DOHH2 (cell line): ENCODE measurements at regions not wholly inside any gene's neighbourhood (a gene's known extent, or its start where the extent isn't known, plus 50 kb on each side); places are given as distances from the start of the nearest gene placed in this dataset.

Experiments used
- H3F3A ChIP-seq: fragments of 200-600 bp; sonication (generic), shearing (Covaris generic); 2 replicates; pipeline ENCODE4 v1.6.0; 2016; ENCODE audit warnings: antibody characterized with exemption, mild to moderate bottlenecking; ENCODE audit not compliant: control insufficient read depth, insufficient read depth
- H3K27ac ChIP-seq: fragments of 200-600 bp; sonication (generic); 2 replicates; pipeline ENCODE4 v1.5.1; 2014; ENCODE audit warnings: low read depth, mild to moderate bottlenecking, low read length, moderate library complexity
- H3K27me3 ChIP-seq: fragments of 200-600 bp; sonication (generic); 2 replicates; pipeline ENCODE4 v1.6.1; 2014; ENCODE audit warnings: mild to moderate bottlenecking, low read length, mixed read lengths; ENCODE audit not compliant: control insufficient read depth
- H3K36me3 ChIP-seq: fragments of 200-600 bp; sonication (generic); 2 replicates; pipeline ENCODE4 v1.6.1; 2014; ENCODE audit warnings: mild to moderate bottlenecking, low read length, moderate library complexity, mixed read lengths; ENCODE audit not compliant: control insufficient read depth
- H3K4me1 ChIP-seq: fragments of 200-600 bp; sonication (generic); 2 replicates; pipeline ENCODE4 v1.6.1; 2014; ENCODE audit warnings: mild to moderate bottlenecking, low read length, mixed read lengths; ENCODE audit not compliant: control insufficient read depth
- H3K4me2 ChIP-seq: fragments of 200-600 bp; sonication (generic); 2 replicates; pipeline ENCODE4 v1.6.0; 2014; ENCODE audit warnings: mild to moderate bottlenecking, low read length, moderate library complexity
- H3K4me3 ChIP-seq: fragments of 200-600 bp; sonication (generic); 2 replicates; pipeline ENCODE4 v1.5.1; 2014; ENCODE audit warnings: mild to moderate bottlenecking, low read length, mixed read lengths
- H3K79me2 ChIP-seq: fragments of 200-600 bp; sonication (generic); 2 replicates; pipeline ENCODE4 v1.6.1; 2014; ENCODE audit warnings: mild to moderate bottlenecking, low read length, mixed read lengths; ENCODE audit not compliant: control insufficient read depth
- H3K9me2 ChIP-seq: fragments of 200-600 bp; sonication (generic); replicated peaks from 2 replicates; pipeline ENCODE4 v1.6.1; 2014; ENCODE audit warnings: mild to moderate bottlenecking, low read length, mixed read lengths; ENCODE audit not compliant: control insufficient read depth
- H3K9me3 ChIP-seq: fragments of 200-600 bp; sonication (generic); 2 replicates; pipeline ENCODE4 v1.6.1; 2014; ENCODE audit warnings: antibody characterized with exemption, low read length, mixed read lengths; ENCODE audit not compliant: control insufficient read depth, insufficient read depth
- H4K20me1 ChIP-seq: fragments of 200-600 bp; sonication (generic); 2 replicates; pipeline ENCODE4 v1.6.0; 2014; ENCODE audit warnings: low read depth, mild to moderate bottlenecking, antibody characterized with exemption, low read length, moderate library complexity; ENCODE audit not compliant: control insufficient read depth, insufficient read depth
- CTCF ChIP-seq: fragments of 200-600 bp; sonication (generic); IDR thresholded peaks from one replicate; pipeline ENCODE4 v1.5.1; 2014; ENCODE audit warnings: antibody characterized with exemption, mild to moderate bottlenecking, low read depth, low read length; ENCODE audit not compliant: poor library complexity, severe bottlenecking
- EZH2phosphoT487 ChIP-seq: fragments of 200-600 bp; sonication (generic); IDR thresholded peaks from 2 replicates; pipeline ENCODE4 v1.6.1; 2017; ENCODE audit warnings: borderline replicate concordance, mild to moderate bottlenecking, antibody characterized with exemption, low read length, moderate library complexity, mixed read lengths

DNA sequence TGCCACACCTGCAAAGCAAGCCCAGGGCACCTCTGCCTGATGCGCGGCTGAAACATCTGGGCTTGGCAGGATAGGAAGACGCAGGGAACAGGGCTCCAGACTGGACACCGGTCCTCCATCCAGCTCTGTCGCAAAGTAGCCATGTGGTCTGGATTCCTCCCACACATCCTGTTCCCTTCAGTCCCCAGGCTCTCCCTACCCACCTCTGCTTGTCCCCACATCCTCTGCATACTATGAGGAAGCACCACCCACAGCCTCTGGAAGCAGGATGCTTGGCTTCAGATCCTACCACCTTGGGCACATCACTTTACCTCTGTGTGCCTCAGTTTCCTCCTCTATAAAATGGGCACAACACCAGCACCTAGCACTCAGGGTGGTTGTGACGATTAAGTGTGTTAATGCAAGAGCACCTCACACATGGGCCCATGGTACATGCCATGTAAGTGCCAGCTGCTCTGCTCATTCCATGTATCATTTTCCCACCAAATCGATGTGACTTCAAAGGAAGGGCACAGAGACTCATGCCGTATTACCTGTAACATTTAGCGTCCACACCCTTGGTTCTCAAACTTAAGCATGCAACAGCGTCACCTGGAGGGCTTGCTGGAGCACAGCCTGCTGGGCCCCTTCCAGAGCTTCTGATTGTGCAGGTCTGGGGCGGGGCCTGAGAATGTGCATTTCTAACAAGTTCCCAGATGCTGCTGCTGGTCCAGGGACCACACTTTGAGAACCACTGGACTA, 138.6 kb upstream of the SDK2 start:
- no peak for TF ChIP-seq EZH2phosphoT487
- TF ChIP-seq CTCF: peak; percentile 82
- Histone ChIP-seq H3K79me2 (no peaks in the 10 kb centered on the region), H3K4me3 (no peak overlapping the region), H3K27ac (no peak overlapping the region), H3K36me3 (no peaks in the 10 kb centered on the region), H3F3A (no peaks in the 10 kb centered on the region), H3K9me3 (no peaks in the 10 kb centered on the region), H3K4me1 (peaks cover 7% of the 10 kb centered on the region), H3K27me3 (0 out of 2 replicates have a peak, but pooled peaks cover 3% of the 10 kb centered on the region), H4K20me1 (no peaks in the 10 kb centered on the region), H3K4me2 (no peak overlapping the region), H3K9me2 (no peaks in the 10 kb centered on the region)

- H3K79me2 ChIP-seq: no peaks in the 10 kb centered on the region
- 0 out of 2 replicates have a peak, but pooled peaks cover 3% of the 10 kb centered on the region for H3K27me3 ChIP-seq
- H3F3A ChIP-seq: no peaks in the 10 kb centered on the region
- no peaks in the 10 kb centered on the region for H3K36me3 ChIP-seq
- H3K9me3 ChIP-seq: no peaks in the 10 kb centered on the region
- H3K4me3 ChIP-seq: no peak overlapping the region
- H3K4me2 ChIP-seq: no peak overlapping the region
- TF ChIP-seq CTCF: no peak
- TF ChIP-seq EZH2phosphoT487: no peak
- no peak overlapping the region for H3K27ac ChIP-seq
- H3K9me2 ChIP-seq: no peaks in the 10 kb centered on the region
- no peaks in the 10 kb centered on the region for H4K20me1 ChIP-seq
- H3K4me1 ChIP-seq: peaks cover 7% of the 10 kb centered on the region
Observed at GRCh38 chr17:73783382-73783766, 139.1 kb upstream of the SDK2 start.

DNA sequence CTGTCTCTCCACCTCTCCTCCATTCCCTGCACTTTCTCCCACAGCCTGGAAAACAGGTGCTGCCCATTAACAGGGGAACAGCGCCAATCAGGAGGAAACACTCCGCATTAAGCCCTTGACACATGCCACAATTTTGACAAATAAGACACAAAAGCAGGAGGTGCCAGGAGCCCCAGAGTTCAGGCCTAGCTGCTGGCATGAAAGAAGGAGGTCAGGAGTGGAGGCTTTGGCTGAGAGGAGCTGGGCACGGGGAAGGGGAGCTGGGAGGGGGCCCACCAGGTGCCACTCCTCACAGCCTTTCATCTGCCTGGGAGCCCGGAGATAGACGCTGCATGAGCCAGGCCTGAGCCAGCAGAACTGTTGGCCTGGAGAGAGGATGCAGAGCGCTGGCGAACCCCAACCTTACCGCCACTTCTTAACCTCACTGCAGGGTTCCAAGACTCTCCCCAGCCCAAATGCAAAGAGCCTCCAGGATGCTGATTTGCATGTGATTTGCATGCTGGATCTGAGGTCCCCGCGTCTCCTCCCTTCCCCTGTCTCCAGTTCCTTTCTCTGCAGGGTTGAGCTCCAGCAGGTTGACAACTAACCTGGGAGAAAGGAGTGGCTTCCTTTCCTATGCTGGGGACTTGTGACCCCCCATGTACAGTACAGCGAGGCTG, 139.8 kb upstream of the SDK2 start:
- no peaks in the 10 kb centered on the region for H3F3A ChIP-seq
- no peaks in the 10 kb centered on the region for H3K79me2 ChIP-seq
- H3K9me3 ChIP-seq: no peaks in the 10 kb centered on the region
- H4K20me1 ChIP-seq: no peaks in the 10 kb centered on the region
- H3K27ac ChIP-seq: no peak overlapping the region
- H3K36me3 ChIP-seq: no peaks in the 10 kb centered on the region
- no peak overlapping the region for H3K4me2 ChIP-seq
- no peaks in the 10 kb centered on the region for H3K9me2 ChIP-seq
- peaks cover 6% of the 10 kb centered on the region; the same call in 1 of the 2 replicates for H3K27me3 ChIP-seq
- TF ChIP-seq CTCF (no peak), EZH2phosphoT487 (no peak)
- peaks cover 7% of the 10 kb centered on the region for H3K4me1 ChIP-seq
- no peak overlapping the region for H3K4me3 ChIP-seq
